Thoracic aorta (tissue), 2 donors: ENCODE measurements at regions not wholly inside any gene's neighbourhood (a gene's known extent, or its start where the extent isn't known, plus 50 kb on each side); places are given as distances from the start of the nearest gene placed in this dataset.
"Not testable (repeated sequence)": the region's sequence is repeated elsewhere in the genome, so short reads cannot be mapped to it uniquely, and the experiment has no call there.

Experiments used
- ATAC-seq: fragments of 150-250 bp; one replicate; pipeline ENCODE4 v1.8.0; 2017; ENCODE audit warnings: low read depth; ENCODE audit not compliant: insufficient number of reproducible peaks, low FRiP score
- DNase-seq: peaks from one replicate; pipeline ENCODE4 v3.0.0-alpha.2; 2020; ENCODE audit warnings: low spot score
- H3K27ac ChIP-seq, 2 donors: fragments of 200-600 bp; sonication (generic); 1 replicate in 1 of 2; 2 replicates in 1 of 2; pipeline ENCODE4 v1.5.1; 2016; ENCODE audit warnings: mild to moderate bottlenecking in 2 of 2, moderate library complexity in 2 of 2
- H3K27me3 ChIP-seq: fragments of 200-600 bp; sonication (generic); replicated peaks from 2 replicates; pipeline ENCODE4 v1.6.0; 2016; ENCODE audit warnings: mild to moderate bottlenecking; ENCODE audit not compliant: insufficient read depth
- H3K36me3 ChIP-seq: fragments of 200-600 bp; sonication (generic); one replicate; pipeline ENCODE4 v1.5.1; 2016
- H3K4me1 ChIP-seq, 2 donors: fragments of 200-600 bp; sonication (generic); 1 replicate in 1 of 2; 2 replicates in 1 of 2; pipeline versions ENCODE4 v1.5.1 to v1.6.0; 2016; ENCODE audit warnings: low read depth in 2 of 2, mild to moderate bottlenecking in 1 of 2; ENCODE audit not compliant: control insufficient read depth in 1 of 2
- H3K4me3 ChIP-seq: fragments of 200-600 bp; sonication (generic); 2 replicates; pipeline ENCODE4 v1.5.1; 2016; ENCODE audit warnings: mild to moderate bottlenecking
- H3K9me3 ChIP-seq: fragments of 200-600 bp; sonication (generic); 2 replicates; pipeline ENCODE4 v1.5.1; 2016
- CTCF ChIP-seq: fragments of 200-600 bp; sonication (generic); IDR thresholded peaks from one replicate; pipeline ENCODE4 v1.5.1; 2019; ENCODE audit warnings: antibody characterized with exemption

GRCh38 chr2:145799595-145800108 lies 1279.7 kb upstream of the ZEB2 start:
- H3K4me3 ChIP-seq = no peak overlapping the region

DNA sequence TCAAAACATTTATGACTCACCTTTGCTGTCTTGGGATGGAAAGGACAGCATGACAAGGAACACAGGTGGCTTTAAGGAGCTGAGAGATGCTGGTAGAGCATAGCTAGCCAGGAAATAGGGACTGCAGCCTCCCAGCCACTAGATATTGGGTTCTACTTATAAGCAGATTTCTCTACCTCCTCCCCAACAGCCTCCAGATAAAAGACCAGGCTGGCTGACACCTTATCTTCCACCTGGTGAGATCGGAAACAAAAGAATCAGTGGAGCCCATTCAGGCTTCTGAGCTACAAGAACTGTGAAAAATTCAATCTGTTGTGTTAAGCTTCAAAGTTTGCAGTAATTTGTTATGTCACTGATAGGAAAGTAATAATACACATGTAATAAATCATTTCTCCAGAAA lies 1278.5 kb upstream of the ZEB2 start:
- H3K4me1 ChIP-seq = no peaks in the 10 kb centered on the region
- TF ChIP-seq CTCF = no peak

More at GRCh38 chr2:145799595-145800108, 1279.7 kb upstream of the ZEB2 start:
- Histone ChIP-seq H3K36me3 (no peaks in the 10 kb centered on the region), H3K27ac (no peak overlapping the region), H3K27me3 (no peaks in the 10 kb centered on the region), H3K4me1 (no peaks in the 10 kb centered on the region), H3K9me3 (no peaks in the 10 kb centered on the region)
- no peak for TF ChIP-seq CTCF
- no peak for ATAC-seq
- DNase-seq = no peak

DNA sequence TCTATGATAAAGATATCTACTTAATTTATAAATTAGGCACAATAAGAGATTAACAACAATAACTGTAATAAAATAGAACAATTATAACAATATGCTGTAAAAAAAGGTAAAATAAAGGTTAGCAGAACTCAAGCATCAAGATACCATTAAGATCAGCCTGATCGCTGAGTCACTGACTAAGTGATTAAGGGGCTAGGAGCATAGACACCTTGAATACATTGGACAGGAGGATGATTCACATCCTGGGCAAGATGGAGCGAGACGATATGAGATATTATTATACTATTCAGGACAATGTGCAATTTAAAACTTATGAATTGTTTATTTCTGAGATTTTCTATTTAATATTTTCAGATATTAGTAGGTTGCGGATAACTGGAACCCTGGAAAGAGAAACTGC lies 1277.8 kb upstream of the ZEB2 start:
- Histone ChIP-seq H3K9me3 (no peaks in the 10 kb centered on the region), H3K36me3 (no peaks in the 10 kb centered on the region), H3K27me3 (no peaks in the 10 kb centered on the region), H3K4me3 (no peak overlapping the region), H3K4me1 (no peaks in the 10 kb centered on the region), H3K27ac (no peak overlapping the region)
- no peak for ATAC-seq
- DNase-seq = no peak
- no peak for TF ChIP-seq CTCF

More for the DNA sequence above, 1278.5 kb upstream of the ZEB2 start:
- H3K4me3 ChIP-seq = no peak overlapping the region
- no peak for DNase-seq
- H3K27ac ChIP-seq = no peak overlapping the region
- no peaks in the 10 kb centered on the region for H3K27me3 ChIP-seq
- ATAC-seq = no peak
- H3K9me3 ChIP-seq = no peaks in the 10 kb centered on the region
- H3K36me3 ChIP-seq = no peaks in the 10 kb centered on the region

DNA sequence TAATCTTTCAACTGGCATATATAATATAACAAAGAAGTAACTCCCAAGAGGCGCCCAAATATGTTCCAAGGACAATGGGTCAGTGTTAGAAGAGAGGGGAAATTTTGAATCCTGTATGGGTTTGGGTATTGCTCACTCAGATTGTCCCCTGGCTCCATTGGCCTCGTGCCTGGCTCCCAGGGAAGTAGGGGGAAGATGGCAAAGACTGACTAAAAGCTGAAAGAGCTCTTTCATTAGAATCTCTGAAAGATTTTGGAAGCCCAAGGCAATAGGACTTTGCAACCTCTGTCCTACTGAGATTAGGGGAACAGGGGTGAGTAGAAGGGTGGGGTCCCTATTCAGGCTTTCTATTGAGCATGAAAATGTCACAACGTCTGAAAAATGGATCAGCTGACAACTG lies 1272.8 kb upstream of the ZEB2 start:
- no peak overlapping the region for H3K4me3 ChIP-seq
- TF ChIP-seq CTCF = no peak
- DNase-seq (no peak), ATAC-seq (no peak)
- H3K27ac ChIP-seq = no peak overlapping the region
- H3K4me1 ChIP-seq = no peaks in the 10 kb centered on the region
- no peaks in the 10 kb centered on the region for H3K36me3 ChIP-seq
- H3K27me3 ChIP-seq = no peaks in the 10 kb centered on the region
- no peaks in the 10 kb centered on the region for H3K9me3 ChIP-seq

- TF ChIP-seq CTCF = no peak
- DNase-seq (no peak), ATAC-seq (no peak)
- Histone ChIP-seq H3K9me3 (no peaks in the 10 kb centered on the region), H3K4me3 (no peak overlapping the region), H3K36me3 (no peaks in the 10 kb centered on the region), H3K27me3 (no peaks in the 10 kb centered on the region), H3K27ac (no peak overlapping the region), H3K4me1 (no peaks in the 10 kb centered on the region)
Observed at GRCh38 chr2:145789636-145790035, 1269.7 kb upstream of the ZEB2 start.

GRCh38 chr2:145787597-145788361 lies 1267.9 kb upstream of the ZEB2 start:
- H3K9me3 ChIP-seq, ATAC-seq, H3K36me3 ChIP-seq, H3K4me1 ChIP-seq, H3K27ac ChIP-seq, H3K4me3 ChIP-seq, DNase-seq, H3K27me3 ChIP-seq: not testable (repeated sequence)

DNA sequence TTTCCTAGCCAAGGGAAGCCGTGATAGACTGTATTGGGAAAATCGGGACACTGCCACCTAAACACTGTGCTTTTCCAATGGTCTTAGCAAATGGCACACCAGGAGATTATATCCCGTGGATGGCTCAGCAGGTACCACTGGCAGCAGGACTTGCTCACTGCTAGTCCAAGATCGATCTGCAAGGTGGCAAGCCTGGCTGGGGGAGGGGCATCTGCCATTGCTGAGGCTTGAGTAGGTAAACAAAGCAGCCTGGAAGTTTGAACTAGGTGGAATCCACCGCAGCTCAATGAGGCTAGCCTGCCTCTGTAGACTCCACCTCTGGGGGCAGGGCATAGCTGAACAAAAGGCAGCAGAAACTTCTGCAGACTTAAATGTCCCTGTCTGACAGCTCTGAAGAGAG lies 1262.7 kb upstream of the ZEB2 start:
- not testable (repeated sequence) for DNase-seq, ATAC-seq, H3K27me3 ChIP-seq, H3K4me1 ChIP-seq, H3K9me3 ChIP-seq, H3K27ac ChIP-seq, H3K4me3 ChIP-seq, H3K36me3 ChIP-seq
